SU-DHL-6 (cell line): ENCODE measurements at regions not wholly inside any gene's neighbourhood (a gene's known extent, or its start where the extent isn't known, plus 50 kb on each side); places are given as distances from the start of the nearest gene placed in this dataset.

Experiments
- CTCF ChIP-seq: fragments of 200-600 bp; sonication (generic); IDR thresholded peaks from one replicate; pipeline ENCODE4 v1.5.1; 2017; ENCODE audit warnings: antibody characterized with exemption, mild to moderate bottlenecking, low read length, moderate library complexity; ENCODE audit not compliant: insufficient read depth, poor library complexity, severe bottlenecking
- EZH2phosphoT487 ChIP-seq: fragments of 200-600 bp; sonication (generic), shearing (Covaris generic); conservative IDR thresholded peaks from 2 replicates; pipeline ENCODE4 v1.6.1; 2018; ENCODE audit warnings: mild to moderate bottlenecking, antibody characterized with exemption, low read length, moderate library complexity, mixed read lengths

- TF ChIP-seq CTCF (no peak), EZH2phosphoT487 (no peak)
Observed at GRCh38 chr6:134449781-134450180, 131.9 kb upstream of the SGK1 start.
